ENCODE measurements at regions not wholly inside any gene's neighbourhood (a gene's known extent, or its start where the extent isn't known, plus 50 kb on each side); places are given as distances from the start of the nearest gene placed in this dataset.

- no peak for TF ChIP-seq CTCF (IDR thresholded peaks at IDR 0.05; ENCODE audit: control extremely low read depth in 1 of 3, insufficient read depth in 1 of 3, low read depth in 1 of 3, low read length in 3 of 3)
- no peak for TF ChIP-seq EZH2 (IDR thresholded peaks at IDR 0.05; ENCODE audit: low read depth, low read length, severe bottlenecking)
- no peak for TF ChIP-seq BCL11A (IDR thresholded peaks at IDR 0.05; ENCODE audit: low read depth in 2 of 2, low read length in 2 of 2)
- no peak for TF ChIP-seq YY1 (IDR thresholded peaks at IDR 0.05; ENCODE audit: low read depth, low read length)
- no peak for TF ChIP-seq EP300 (IDR thresholded peaks at IDR 0.05; ENCODE audit: borderline replicate concordance in 1 of 2, low read depth in 2 of 2, low read length in 2 of 2)
- no peak for TF ChIP-seq PHF8 (conservative IDR thresholded peaks at IDR 0.05; ENCODE audit: low read depth, low read length)
- TF ChIP-seq RAD21 (IDR thresholded peaks at IDR 0.05 in 1 of 2, conservative IDR thresholded peaks at IDR 0.05 in 1 of 2; ENCODE audit: low read depth in 2 of 2, low read length in 2 of 2), result no peak
- TF ChIP-seq POLR2A (IDR thresholded peaks at IDR 0.05; ENCODE audit: control extremely low read depth in 1 of 2, low read depth in 2 of 2, low read length in 2 of 2), result no peak
- no peak for TF ChIP-seq MAFK (IDR thresholded peaks at IDR 0.05; ENCODE audit: low read depth, low read length)
- TF ChIP-seq CREB1 (IDR thresholded peaks at IDR 0.05), result no peak
- no peak for TF ChIP-seq CHD2 (IDR thresholded peaks at IDR 0.05; ENCODE audit: low read length)
Measured at GRCh38 chr9:107123389-107123788, 159.7 kb upstream of the RAD23B start.
